Nephron progenitor cell (in vitro differentiated cells): ENCODE measurements at regions not wholly inside any gene's neighbourhood (a gene's known extent, or its start where the extent isn't known, plus 50 kb on each side); places are given as distances from the start of the nearest gene placed in this dataset.

ENCODE experiments used
- DNase-seq: peaks from one replicate; pipeline ENCODE4 v3.0.0; 2021
- H3K27ac Mint-ChIP-seq: 2 replicates; pipeline ENCODE4 v1.8.0; 2021; ENCODE audit warnings: mild to moderate bottlenecking, moderate library complexity, mixed read lengths
- H3K27me3 Mint-ChIP-seq: 2 replicates; pipeline ENCODE4 v1.8.0; 2021; ENCODE audit warnings: mild to moderate bottlenecking, low read depth, mixed read lengths; ENCODE audit not compliant: poor library complexity
- H3K36me3 Mint-ChIP-seq: 2 replicates; pipeline ENCODE4 v1.8.0; 2021; ENCODE audit warnings: low read depth, mixed read lengths
- H3K4me1 Mint-ChIP-seq: 2 replicates; pipeline ENCODE4 v1.8.0; 2021; ENCODE audit warnings: mixed read lengths
- H3K4me3 Mint-ChIP-seq: 2 replicates; pipeline ENCODE4 v1.8.0; 2021; ENCODE audit warnings: mild to moderate bottlenecking, moderate library complexity, mixed read lengths
- H3K9me3 Mint-ChIP-seq: 2 replicates; pipeline ENCODE4 v1.8.0; 2021; ENCODE audit warnings: mild to moderate bottlenecking, moderate library complexity, mixed read lengths
- TF ChIP-seq, protein P1 (sequence below): fragments of 200-600 bp; sonication (generic); IDR thresholded peaks from 2 replicates; pipeline ENCODE4 v1.5.0; 2021; ENCODE audit warnings: antibody characterized with exemption

DNA sequence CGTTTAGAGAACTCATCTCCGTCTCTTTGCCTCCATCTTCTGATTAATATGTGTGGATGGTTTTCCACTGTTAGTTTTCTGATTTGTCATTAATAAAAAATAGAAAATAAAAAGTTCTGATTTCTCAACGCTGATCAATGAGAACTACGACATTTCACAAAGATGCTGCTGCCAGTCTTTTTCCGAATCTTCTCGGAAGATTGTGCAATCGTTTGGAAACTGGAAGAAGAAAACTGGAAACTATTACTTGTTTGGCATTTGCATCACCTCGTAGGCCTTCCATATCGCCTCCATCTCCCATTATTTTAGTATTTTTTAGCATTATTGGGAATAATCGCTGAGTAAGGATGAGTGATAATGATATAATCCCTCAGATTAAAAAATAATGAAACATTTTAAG is 123.2 kb upstream of the KLF6 start:
- H3K4me3 Mint-ChIP-seq: no peak overlapping the region
- TF ChIP-seq, protein P1, sequence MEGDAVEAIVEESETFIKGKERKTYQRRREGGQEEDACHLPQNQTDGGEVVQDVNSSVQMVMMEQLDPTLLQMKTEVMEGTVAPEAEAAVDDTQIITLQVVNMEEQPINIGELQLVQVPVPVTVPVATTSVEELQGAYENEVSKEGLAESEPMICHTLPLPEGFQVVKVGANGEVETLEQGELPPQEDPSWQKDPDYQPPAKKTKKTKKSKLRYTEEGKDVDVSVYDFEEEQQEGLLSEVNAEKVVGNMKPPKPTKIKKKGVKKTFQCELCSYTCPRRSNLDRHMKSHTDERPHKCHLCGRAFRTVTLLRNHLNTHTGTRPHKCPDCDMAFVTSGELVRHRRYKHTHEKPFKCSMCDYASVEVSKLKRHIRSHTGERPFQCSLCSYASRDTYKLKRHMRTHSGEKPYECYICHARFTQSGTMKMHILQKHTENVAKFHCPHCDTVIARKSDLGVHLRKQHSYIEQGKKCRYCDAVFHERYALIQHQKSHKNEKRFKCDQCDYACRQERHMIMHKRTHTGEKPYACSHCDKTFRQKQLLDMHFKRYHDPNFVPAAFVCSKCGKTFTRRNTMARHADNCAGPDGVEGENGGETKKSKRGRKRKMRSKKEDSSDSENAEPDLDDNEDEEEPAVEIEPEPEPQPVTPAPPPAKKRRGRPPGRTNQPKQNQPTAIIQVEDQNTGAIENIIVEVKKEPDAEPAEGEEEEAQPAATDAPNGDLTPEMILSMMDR: no peak
- no peak for DNase-seq
- peaks cover 16% of the 10 kb centered on the region for H3K27me3 Mint-ChIP-seq
- peaks cover 5% of the 10 kb centered on the region for H3K36me3 Mint-ChIP-seq
- peaks cover 22% of the 10 kb centered on the region for H3K9me3 Mint-ChIP-seq
- H3K4me1 Mint-ChIP-seq: peaks cover 9% of the 10 kb centered on the region
- H3K27ac Mint-ChIP-seq: no peak overlapping the region

DNA sequence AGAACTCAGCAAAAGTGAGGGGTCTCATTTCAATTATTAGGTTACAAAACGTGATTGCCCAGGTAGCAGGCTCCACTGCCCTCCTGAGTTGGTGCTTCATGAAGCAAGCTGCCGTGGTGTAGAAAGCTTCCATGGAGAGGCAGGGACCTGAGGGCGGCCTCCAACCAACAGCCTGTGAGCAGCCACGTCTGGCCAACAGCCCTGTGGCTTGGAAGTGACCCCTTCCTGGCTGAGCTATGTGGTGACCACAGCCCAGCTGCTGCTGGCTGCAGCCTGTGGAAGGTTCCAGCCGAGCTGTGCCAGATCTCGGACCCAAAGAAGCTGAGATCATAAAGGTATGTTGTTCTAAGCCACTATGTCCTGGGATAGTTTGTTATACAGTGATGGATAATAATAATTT is 122.5 kb upstream of the KLF6 start:
- DNase-seq: no peak

DNA sequence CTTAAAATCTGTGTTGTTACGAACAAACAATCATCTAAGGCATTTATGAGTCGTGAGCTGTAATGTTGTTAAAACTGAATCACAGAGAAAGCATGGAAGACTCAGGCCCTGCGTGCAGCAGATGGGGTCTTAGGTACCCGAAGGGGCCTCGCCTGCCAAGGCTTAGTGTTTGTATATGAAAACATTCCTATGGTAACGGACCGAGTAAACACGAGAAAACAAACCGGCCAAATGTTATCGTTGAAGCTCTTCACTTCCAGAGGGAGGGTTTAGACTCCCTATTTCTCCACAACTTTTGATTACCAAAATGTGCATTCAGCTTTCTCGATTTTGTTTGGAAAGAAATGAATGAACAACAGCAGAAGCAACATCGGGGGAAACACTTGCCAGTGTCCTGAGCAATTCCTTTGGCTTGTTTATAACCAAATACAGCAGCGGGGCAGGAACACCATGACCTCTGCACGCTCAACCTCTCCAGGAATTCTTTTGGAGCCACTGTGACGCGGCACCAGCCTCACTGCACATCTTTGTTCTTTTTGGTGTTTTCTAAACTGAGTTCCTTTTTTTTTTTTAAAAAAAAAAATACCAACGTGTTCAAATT is 121.6 kb upstream of the KLF6 start:
- peaks cover 10% of the 10 kb centered on the region for H3K27me3 Mint-ChIP-seq
- TF ChIP-seq, protein P1: no peak
- peaks cover 3% of the 10 kb centered on the region for H3K4me1 Mint-ChIP-seq
- DNase-seq: no peak
- H3K9me3 Mint-ChIP-seq: peaks cover 22% of the 10 kb centered on the region
- no peak overlapping the region for H3K27ac Mint-ChIP-seq
- no peak overlapping the region for H3K4me3 Mint-ChIP-seq
- H3K36me3 Mint-ChIP-seq: peaks cover 5% of the 10 kb centered on the region

More for the DNA sequence above, 122.5 kb upstream of the KLF6 start:
- no peak overlapping the region for H3K27ac Mint-ChIP-seq
- no peak overlapping the region for H3K4me3 Mint-ChIP-seq
- TF ChIP-seq, protein P1: no peak
- peaks cover 5% of the 10 kb centered on the region for H3K36me3 Mint-ChIP-seq
- H3K4me1 Mint-ChIP-seq: peaks cover 9% of the 10 kb centered on the region
- peaks cover 22% of the 10 kb centered on the region for H3K9me3 Mint-ChIP-seq
- peaks cover 16% of the 10 kb centered on the region for H3K27me3 Mint-ChIP-seq

DNA sequence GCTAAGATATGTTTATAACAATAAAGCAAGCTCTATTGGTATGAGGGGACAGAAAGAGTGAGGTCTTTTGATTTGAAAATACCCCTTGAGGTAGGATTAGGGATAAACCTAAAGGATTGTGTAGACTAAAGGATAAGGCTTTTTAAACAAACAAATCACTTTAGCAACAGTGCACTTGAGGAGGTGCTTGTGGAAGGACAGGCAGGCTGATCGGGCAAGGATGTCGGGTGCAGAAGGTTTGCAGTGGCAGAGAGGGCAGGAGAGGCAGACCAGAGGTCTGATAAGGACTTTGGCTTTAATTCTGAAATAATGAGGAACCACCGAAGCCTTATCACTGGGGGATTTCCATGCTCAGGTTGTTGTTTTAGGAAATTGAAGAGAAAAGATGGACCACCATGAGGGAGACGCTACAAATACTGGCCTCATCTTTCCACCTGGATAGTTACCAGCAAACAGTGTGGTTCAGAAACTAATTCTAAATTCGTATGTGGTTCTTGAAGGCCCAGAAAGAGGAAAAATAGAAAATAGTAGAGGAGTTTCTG is 119.5 kb upstream of the KLF6 start:
- H3K27ac Mint-ChIP-seq: no peak overlapping the region
- no peak overlapping the region for H3K4me3 Mint-ChIP-seq
- peaks cover 5% of the 10 kb centered on the region for H3K36me3 Mint-ChIP-seq
- TF ChIP-seq, protein P1: no peak
- peaks cover 7% of the 10 kb centered on the region for H3K27me3 Mint-ChIP-seq
- peaks cover 22% of the 10 kb centered on the region for H3K9me3 Mint-ChIP-seq
- H3K4me1 Mint-ChIP-seq: no peaks in the 10 kb centered on the region
- no peak for DNase-seq

DNA sequence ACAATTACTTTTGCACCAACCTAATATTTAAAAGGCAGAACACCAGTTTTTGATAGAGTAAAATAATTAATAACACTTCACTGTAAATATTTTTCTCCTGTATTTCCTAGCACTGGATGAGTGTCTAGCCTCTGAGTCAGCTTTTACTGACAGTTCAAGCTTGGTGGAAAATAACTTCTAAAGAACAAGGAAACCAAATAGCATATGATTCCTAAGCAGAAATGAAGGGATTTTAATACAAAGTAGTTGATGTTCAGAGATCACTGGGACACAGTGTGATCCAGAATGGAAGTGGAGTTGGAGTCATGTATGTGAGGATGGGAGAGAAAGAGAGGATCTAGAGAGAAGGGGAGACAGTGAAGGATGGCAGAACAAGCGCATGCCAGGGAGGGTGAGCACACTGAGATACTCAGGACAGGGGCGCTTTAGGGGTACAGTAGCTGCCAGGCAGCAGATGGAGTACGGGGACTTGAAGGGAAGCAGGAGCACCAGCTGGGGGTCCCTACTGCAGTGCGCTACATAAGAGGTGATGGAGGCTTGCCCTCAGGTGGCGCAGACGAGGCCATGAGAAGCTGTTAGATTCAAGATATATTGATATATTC is 117.9 kb upstream of the KLF6 start:
- Mint-ChIP-seq H3K27ac (no peak overlapping the region), H3K4me3 (no peak overlapping the region), H3K27me3 (peaks cover 7% of the 10 kb centered on the region), H3K4me1 (no peaks in the 10 kb centered on the region), H3K9me3 (peaks cover 22% of the 10 kb centered on the region), H3K36me3 (peaks cover 5% of the 10 kb centered on the region)
- TF ChIP-seq, protein P1: no peak
- DNase-seq: no peak
